ENCODE measurements at regions not wholly inside any gene's neighbourhood (a gene's known extent, or its start where the extent isn't known, plus 50 kb on each side); places are given as distances from the start of the nearest gene placed in this dataset.

DNA sequence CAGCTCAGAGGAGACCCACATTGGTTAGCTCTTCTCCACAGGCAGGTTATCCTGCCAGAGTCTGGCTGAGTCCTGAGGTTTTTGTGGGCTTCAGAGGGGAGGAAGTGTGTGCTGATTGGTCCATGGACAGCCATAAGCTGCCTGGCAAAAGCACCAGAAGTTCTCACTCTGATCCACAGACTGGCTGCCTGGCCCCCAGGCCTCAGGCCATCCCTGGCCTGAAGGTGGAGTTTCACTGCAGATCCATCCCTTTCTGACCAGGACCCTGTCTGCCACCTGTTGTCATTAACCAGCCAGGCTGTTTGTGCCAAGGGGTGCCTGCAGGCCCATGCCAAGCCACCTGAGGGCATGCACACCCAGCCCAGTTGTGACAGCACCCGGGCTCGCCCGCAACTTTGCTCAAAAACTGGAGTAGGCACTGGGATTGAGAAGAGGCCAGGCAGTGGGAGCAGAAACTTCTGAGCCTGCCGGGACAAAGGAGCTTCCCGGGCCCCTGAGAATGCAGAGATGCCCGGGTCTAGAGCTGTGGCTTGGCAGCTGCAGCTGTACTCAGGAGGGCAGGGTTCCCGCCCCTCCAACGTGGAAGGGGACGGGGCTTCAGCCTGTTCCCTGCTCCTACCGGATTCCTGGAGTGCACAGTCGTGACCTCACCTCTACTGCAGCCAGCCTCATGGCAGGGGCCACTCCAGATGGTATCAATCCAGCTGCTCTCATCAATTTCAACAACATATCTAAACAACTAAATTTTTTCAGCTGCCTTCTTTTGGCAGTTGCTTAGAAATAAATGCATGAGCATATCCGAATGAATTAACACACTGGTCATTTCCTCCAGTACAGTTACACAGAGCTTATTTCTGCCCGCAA lies 1277.3 kb downstream of the SLC16A7 start:
- Histone ChIP-seq H3K27me3 (no peaks in the 10 kb centered on the region), H3K36me3 (no peaks in the 10 kb centered on the region), H3K4me1 (no peaks in the 10 kb centered on the region), H3K4me3 (no peak overlapping the region), H3K27ac (no peak overlapping the region), H3K9me3 (no peaks in the 10 kb centered on the region)
- 49 to 67% methylated on average over 6 to 13 of the region's 13 CpGs for WGBS, 2 donors
- peak; percentile 36 to 51 for ATAC-seq (ENCODE audit: low FRiP score in 2 of 2)
- no peak for TF ChIP-seq EP300 (IDR thresholded peaks at IDR 0.05)
- DNase-seq, result peak in 1 of 2 donors; percentile 32

DNA sequence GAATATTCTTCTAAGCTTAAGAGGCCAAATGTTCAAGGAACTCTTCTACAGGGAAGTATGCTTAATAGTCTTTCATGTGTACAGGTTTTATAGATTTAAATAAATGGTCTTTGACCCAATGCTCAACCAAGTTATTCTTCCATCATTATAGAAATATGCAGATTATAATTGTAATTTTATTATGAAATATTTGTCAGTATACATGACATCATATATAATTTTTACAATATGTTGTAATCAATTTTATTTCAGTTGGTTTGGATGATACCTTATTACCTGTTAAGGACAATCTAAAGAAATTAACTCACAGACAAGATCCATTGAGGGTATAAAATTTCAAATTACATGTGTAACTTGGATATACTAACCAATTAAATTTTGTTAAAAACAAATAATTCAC lies 1278.3 kb downstream of the SLC16A7 start:
- Histone ChIP-seq H3K4me1 (no peaks in the 10 kb centered on the region), H3K36me3 (no peaks in the 10 kb centered on the region), H3K27me3 (no peaks in the 10 kb centered on the region), H3K27ac (no peak overlapping the region), H3K9me3 (no peaks in the 10 kb centered on the region), H3K4me3 (no peak overlapping the region)
- no peak for ATAC-seq (ENCODE audit: low FRiP score in 2 of 2)
- no peak for TF ChIP-seq POLR2A (IDR thresholded peaks at IDR 0.05)
- TF ChIP-seq POLR2AphosphoS5 (IDR thresholded peaks at IDR 0.05), result no peak
- TF ChIP-seq EP300 (IDR thresholded peaks at IDR 0.05), result no peak
- no peak for TF ChIP-seq CTCF (IDR thresholded peaks at IDR 0.05)
- no peak for DNase-seq

DNA sequence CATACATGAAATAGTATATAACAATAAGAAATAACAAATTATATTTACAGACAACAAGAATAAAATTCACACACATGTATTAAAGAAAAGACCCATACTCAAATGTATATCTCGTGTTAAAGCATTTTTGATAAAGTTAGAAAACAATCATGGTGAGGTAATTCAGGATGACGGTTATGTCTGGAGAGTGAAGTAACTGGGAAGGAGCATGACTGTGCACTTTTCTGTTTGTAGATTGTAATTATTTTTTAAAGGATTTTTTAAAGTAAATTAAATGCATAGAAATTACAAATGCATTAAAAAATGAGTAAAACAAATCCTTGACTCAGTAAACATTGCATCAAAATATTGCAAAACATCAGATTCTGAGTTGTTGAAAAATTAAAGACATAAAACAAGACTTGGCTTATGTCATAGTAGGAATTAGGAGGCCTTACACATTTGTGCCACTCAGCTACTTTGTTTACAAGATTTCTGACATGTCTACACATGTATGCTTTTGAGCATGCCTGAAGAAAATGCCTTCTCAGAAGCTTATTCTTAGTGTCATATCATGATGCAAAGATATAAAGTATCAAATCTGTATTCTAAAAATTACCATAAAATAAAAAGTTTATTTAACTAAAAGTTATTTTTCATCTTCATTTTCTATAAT lies 1325.1 kb downstream of the SLC16A7 start:
- no peak for DNase-seq
- H3K36me3 ChIP-seq, result no peaks in the 10 kb centered on the region
- H3K27ac ChIP-seq, result no peak overlapping the region
- TF ChIP-seq EP300 (IDR thresholded peaks at IDR 0.05) (no peak), POLR2AphosphoS5 (IDR thresholded peaks at IDR 0.05) (no peak)
- ATAC-seq (ENCODE audit: low FRiP score in 2 of 2), result no peak
- no peak overlapping the region for H3K4me3 ChIP-seq
- H3K27me3 ChIP-seq, result no peaks in the 10 kb centered on the region
- no peaks in the 10 kb centered on the region for H3K9me3 ChIP-seq
- WGBS, 2 donors, result 72 to 73% methylated on average over 2 of the region's 2 CpGs
- no peaks in the 10 kb centered on the region for H3K4me1 ChIP-seq

DNA sequence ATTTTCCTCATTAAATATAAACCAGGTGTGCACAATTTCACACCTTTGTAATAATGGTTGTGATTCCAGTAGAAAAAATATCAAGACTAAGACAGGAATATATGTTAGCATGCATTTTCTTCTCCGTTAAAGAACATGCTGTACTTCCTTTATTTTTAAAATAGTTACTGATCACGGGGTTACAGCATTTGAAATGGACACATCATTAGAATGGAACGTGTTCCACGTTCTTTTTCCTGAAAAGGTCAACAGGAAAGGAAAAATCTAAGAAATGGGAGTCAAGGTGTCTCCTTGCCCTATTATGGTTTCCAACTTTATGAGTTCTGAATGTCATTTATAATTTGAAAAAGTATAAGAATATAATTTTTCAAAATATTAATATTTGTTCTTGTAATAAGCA lies 1325.7 kb downstream of the SLC16A7 start:
- DNase-seq (no peak), ATAC-seq (ENCODE audit: low FRiP score in 2 of 2) (no peak)
- no peaks in the 10 kb centered on the region for H3K9me3 ChIP-seq
- TF ChIP-seq CTCF (IDR thresholded peaks at IDR 0.05), result no peak
- TF ChIP-seq POLR2A (IDR thresholded peaks at IDR 0.05), result no peak
- TF ChIP-seq POLR2AphosphoS5 (IDR thresholded peaks at IDR 0.05), result no peak
- no peak for TF ChIP-seq EP300 (IDR thresholded peaks at IDR 0.05)
- H3K27me3 ChIP-seq, result no peaks in the 10 kb centered on the region
- no peaks in the 10 kb centered on the region for H3K4me1 ChIP-seq
- 54 to 55% methylated on average over 4 of the region's 4 CpGs for WGBS, 2 donors
- H3K27ac ChIP-seq, result no peak overlapping the region
- no peaks in the 10 kb centered on the region for H3K36me3 ChIP-seq
- H3K4me3 ChIP-seq, result no peak overlapping the region

- no peak for DNase-seq
- ATAC-seq (ENCODE audit: low FRiP score in 2 of 2), result no peak
Observed at GRCh38 chr12:60926256-60926655, 1330.4 kb downstream of the SLC16A7 start.

DNA sequence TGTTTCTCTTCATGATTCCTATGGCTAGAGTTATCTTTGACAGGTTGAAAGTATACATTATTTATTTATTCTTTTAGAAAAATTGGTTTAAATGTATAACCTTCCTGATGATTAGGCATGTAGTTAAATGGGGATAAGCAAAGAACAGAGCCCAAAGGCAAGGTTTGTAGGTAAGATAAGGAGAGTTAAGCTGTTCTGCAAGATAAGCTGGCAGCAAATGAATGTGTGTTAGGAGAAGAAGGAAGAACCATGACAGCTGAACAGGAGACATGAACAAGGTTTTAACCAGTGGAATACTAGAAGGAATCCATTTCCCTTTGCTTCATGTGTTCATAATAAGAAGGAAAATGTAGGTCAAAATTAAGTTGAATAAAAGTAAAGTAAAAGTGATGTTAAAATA lies 1330.1 kb upstream of the USP15 start:
- Histone ChIP-seq H3K27ac (no peak overlapping the region), H3K27me3 (no peaks in the 10 kb centered on the region), H3K4me3 (no peak overlapping the region), H3K9me3 (peaks cover 0 to 7% (median 3%) of the 10 kb centered on the region in 4 donors), H3K36me3 (no peaks in the 10 kb centered on the region), H3K4me1 (no peaks in the 10 kb centered on the region)
- TF ChIP-seq POLR2A (IDR thresholded peaks at IDR 0.05), result no peak
- no peak for TF ChIP-seq POLR2AphosphoS5 (IDR thresholded peaks at IDR 0.05)
- TF ChIP-seq CTCF (IDR thresholded peaks at IDR 0.05), result no peak
- TF ChIP-seq EP300 (IDR thresholded peaks at IDR 0.05), result no peak
- ATAC-seq (ENCODE audit: low FRiP score in 2 of 2), result no peak
- DNase-seq, result no peak

More at GRCh38 chr12:60926256-60926655, 1330.4 kb downstream of the SLC16A7 start:
- no peak overlapping the region for H3K27ac ChIP-seq
- H3K9me3 ChIP-seq, result no peaks in the 10 kb centered on the region
- no peak overlapping the region for H3K4me3 ChIP-seq
- no peaks in the 10 kb centered on the region for H3K4me1 ChIP-seq
- H3K36me3 ChIP-seq, result no peaks in the 10 kb centered on the region
- 48 to 57% methylated on average over 1 of the region's 1 CpG for WGBS, 2 donors
- TF ChIP-seq POLR2A (IDR thresholded peaks at IDR 0.05) (no peak), POLR2AphosphoS5 (IDR thresholded peaks at IDR 0.05) (no peak), EP300 (IDR thresholded peaks at IDR 0.05) (no peak)
- no peaks in the 10 kb centered on the region for H3K27me3 ChIP-seq
